ENCODE measurements at regions not wholly inside any gene's neighbourhood (a gene's known extent, or its start where the extent isn't known, plus 50 kb on each side); places are given as distances from the start of the nearest gene placed in this dataset.

DNA sequence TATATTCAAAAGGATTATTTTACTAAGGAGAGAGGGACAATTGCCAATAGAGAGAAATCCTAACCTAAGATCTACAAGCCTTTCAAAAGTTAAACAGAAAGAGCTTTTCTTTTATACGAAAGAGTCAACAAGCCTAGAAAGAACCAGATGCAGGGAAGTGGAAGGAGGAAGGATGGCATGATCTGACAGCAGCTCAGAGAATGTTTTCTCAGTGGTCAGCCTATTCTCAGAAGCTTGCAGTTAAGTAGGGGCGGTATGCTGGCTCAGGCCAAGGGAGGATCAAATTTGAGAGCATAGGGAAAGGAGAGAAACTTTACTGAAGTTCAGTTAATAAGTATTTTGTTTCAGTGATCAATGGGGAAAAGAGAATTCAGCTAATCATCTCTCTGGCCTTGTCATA, 88.0 kb upstream of the FTMT start:
- no TSS peak for BruUV-seq (replicated peaks)
- no peak for ATAC-seq

DNA sequence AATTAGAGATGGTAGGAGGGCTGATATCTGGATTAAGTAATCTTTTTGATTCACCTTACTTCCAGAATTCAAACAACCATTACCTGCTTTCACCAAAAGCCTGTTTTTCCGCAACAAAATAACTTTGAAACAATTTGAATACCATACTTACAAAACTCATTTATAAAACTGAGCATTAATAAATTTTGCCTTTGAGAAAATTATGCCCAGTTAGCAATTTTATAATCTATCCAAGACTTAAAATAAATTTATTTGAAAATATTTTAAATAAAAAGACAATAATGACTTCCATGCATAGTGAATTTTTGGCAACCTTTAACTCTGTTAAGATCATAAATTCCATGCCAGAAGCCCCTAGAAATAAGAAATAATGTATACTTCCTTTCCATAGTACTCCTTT, 71.3 kb upstream of the FTMT start:
- no peaks in the 10 kb centered on the region for H3K9me1 ChIP-seq (ENCODE audit: control insufficient read depth, insufficient read depth, low read length)
- no TSS peak for BruUV-seq (replicated peaks)
- no peak overlapping the region for H3K4me3 ChIP-seq
- H3K9ac ChIP-seq (ENCODE audit: insufficient read depth in 1 of 2, low read depth in 2 of 2, low read length in 2 of 2) = no peak overlapping the region
- no peak for DNase-seq (ENCODE audit: extremely low read depth in 1 of 4, low spot score in 3 of 4)
- no peaks in the 10 kb centered on the region for H3K79me2 ChIP-seq (ENCODE audit: control insufficient read depth, insufficient read depth, low read length)
- no peaks in the 10 kb centered on the region for H3K36me3 ChIP-seq (ENCODE audit: control insufficient read depth, insufficient read depth, low read length)
- intact Hi-C loops (cut with micrococcal nuclease) (no loop called here), in situ Hi-C loops (cut with MboI) (no loop called here)
- ChIA-PET POLR2A (no interaction called here), CTCF (ENCODE audit: low intra/inter-chr PET ratio) (no interaction called here)
- H3K27ac ChIP-seq (ENCODE audit: extremely low read depth, low read depth, low read length) = no peak overlapping the region
- no peaks in the 10 kb centered on the region for H3K4me1 ChIP-seq (replicated peaks in 1 of 2; ENCODE audit: control insufficient read depth in 2 of 2, insufficient read depth in 2 of 2, low read length in 2 of 2)
- H3K9me3 ChIP-seq (replicated peaks; ENCODE audit: control insufficient read depth, insufficient read depth, low read depth, low read length) = no peaks in the 10 kb centered on the region
- ATAC-seq = no peak
- H3K4me2 ChIP-seq (ENCODE audit: insufficient read depth, low read length) = no peak overlapping the region
- WGBS (ENCODE audit: insufficient coverage, low coverage, missing lambda C conversion rate) = 13% methylated on average over 1 of the region's 1 CpG
- H2AFZ ChIP-seq (ENCODE audit: low read depth, low read length) = no peak overlapping the region
- H3K27me3 ChIP-seq (ENCODE audit: control insufficient read depth in 2 of 2, insufficient read depth in 2 of 2, low read length in 2 of 2) = no peaks in the 10 kb centered on the region
- H4K20me1 ChIP-seq (replicated peaks; ENCODE audit: control insufficient read depth, insufficient read depth, low read length) = no peaks in the 10 kb centered on the region
- FAIRE-seq = no peak
- no peak for TF ChIP-seq GATAD2B (IDR thresholded peaks at IDR 0.05; ENCODE audit: borderline replicate concordance)
- TF ChIP-seq, protein P1, sequence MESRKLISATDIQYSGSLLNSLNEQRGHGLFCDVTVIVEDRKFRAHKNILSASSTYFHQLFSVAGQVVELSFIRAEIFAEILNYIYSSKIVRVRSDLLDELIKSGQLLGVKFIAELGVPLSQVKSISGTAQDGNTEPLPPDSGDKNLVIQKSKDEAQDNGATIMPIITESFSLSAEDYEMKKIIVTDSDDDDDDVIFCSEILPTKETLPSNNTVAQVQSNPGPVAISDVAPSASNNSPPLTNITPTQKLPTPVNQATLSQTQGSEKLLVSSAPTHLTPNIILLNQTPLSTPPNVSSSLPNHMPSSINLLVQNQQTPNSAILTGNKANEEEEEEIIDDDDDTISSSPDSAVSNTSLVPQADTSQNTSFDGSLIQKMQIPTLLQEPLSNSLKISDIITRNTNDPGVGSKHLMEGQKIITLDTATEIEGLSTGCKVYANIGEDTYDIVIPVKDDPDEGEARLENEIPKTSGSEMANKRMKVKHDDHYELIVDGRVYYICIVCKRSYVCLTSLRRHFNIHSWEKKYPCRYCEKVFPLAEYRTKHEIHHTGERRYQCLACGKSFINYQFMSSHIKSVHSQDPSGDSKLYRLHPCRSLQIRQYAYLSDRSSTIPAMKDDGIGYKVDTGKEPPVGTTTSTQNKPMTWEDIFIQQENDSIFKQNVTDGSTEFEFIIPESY (CRISPR knock-in tag; IDR thresholded peaks at IDR 0.05) = no peak
- TF ChIP-seq ELF2 (CRISPR knock-in tag; IDR thresholded peaks at IDR 0.05) = no peak
- TF ChIP-seq KDM2B (CRISPR knock-in tag; IDR thresholded peaks at IDR 0.05) = no peak
- TF ChIP-seq ZNF316 (IDR thresholded peaks at IDR 0.05) = peak; percentile 79
- no peak for TF ChIP-seq ATF1 (CRISPR knock-in tag; IDR thresholded peaks at IDR 0.05)
- TF ChIP-seq ATF1 (tag; IDR thresholded peaks at IDR 0.05) = no peak
- TF ChIP-seq HLTF (IDR thresholded peaks at IDR 0.05) = no peak
- TF ChIP-seq NFATC3 (IDR thresholded peaks at IDR 0.05) = no peak
- TF ChIP-seq ZNF146 (CRISPR knock-in tag; IDR thresholded peaks at IDR 0.05; ENCODE audit: unreplicated experiment) = no peak
- TF ChIP-seq BHLHE40 (IDR thresholded peaks at IDR 0.05; ENCODE audit: low read length) = no peak
- no peak for TF ChIP-seq JUND (IDR thresholded peaks at IDR 0.05; ENCODE audit: borderline replicate concordance, low read depth, low read length)
- TF ChIP-seq JUND (tag; IDR thresholded peaks at IDR 0.05; ENCODE audit: borderline replicate concordance, low read depth, low read length) = no peak
- TF ChIP-seq MAFG (tag; conservative IDR thresholded peaks at IDR 0.05) = peak; percentile 41; the same call in 1 of the 2 replicates
- no peak for TF ChIP-seq SIN3B (IDR thresholded peaks at IDR 0.05; ENCODE audit: low read depth)
- peak; percentile 61 for TF ChIP-seq C11orf30 (IDR thresholded peaks at IDR 0.05; ENCODE audit: low read depth)
- no peak for TF ChIP-seq SNRNP70 (optimal IDR thresholded peaks at IDR 0.05; ENCODE audit: low read depth, low read length)

More for the DNA sequence above, 88.0 kb upstream of the FTMT start:
- WGBS (ENCODE audit: insufficient coverage, low coverage, missing lambda C conversion rate) = 25% methylated on average over 2 of the region's 2 CpGs
- Histone ChIP-seq H3K9me3 (replicated peaks; ENCODE audit: control insufficient read depth, insufficient read depth, low read depth, low read length) (no peaks in the 10 kb centered on the region), H3K9ac (ENCODE audit: insufficient read depth in 1 of 2, low read depth in 2 of 2, low read length in 2 of 2) (no peak overlapping the region), H4K20me1 (replicated peaks; ENCODE audit: control insufficient read depth, insufficient read depth, low read length) (no peaks in the 10 kb centered on the region), H3K36me3 (ENCODE audit: control insufficient read depth, insufficient read depth, low read length) (no peaks in the 10 kb centered on the region), H3K79me2 (ENCODE audit: control insufficient read depth, insufficient read depth, low read length) (no peaks in the 10 kb centered on the region), H2AFZ (ENCODE audit: low read depth, low read length) (no peak overlapping the region; the same call in 1 of the 2 replicates), H3K9me1 (ENCODE audit: control insufficient read depth, insufficient read depth, low read length) (no peaks in the 10 kb centered on the region), H3K27ac (ENCODE audit: extremely low read depth, low read depth, low read length) (no peak overlapping the region), H3K4me2 (ENCODE audit: insufficient read depth, low read length) (no peak overlapping the region), H3K4me1 (replicated peaks in 1 of 2; ENCODE audit: control insufficient read depth in 2 of 2, insufficient read depth in 2 of 2, low read length in 2 of 2) (no peaks in the 10 kb centered on the region; a peak in 1 of 5 replicates), H3K4me3 (no peak overlapping the region), H3K27me3 (ENCODE audit: control insufficient read depth in 2 of 2, insufficient read depth in 2 of 2, low read length in 2 of 2) (no peaks in the 10 kb centered on the region)
- FAIRE-seq (peak; percentile 26), DNase-seq (ENCODE audit: extremely low read depth in 1 of 4, low spot score in 3 of 4) (no peak)
- in situ Hi-C loops (cut with MboI) (no loop called here), intact Hi-C loops (cut with micrococcal nuclease) (no loop called here)
- TF ChIP-seq ZNF217 (CRISPR knock-in tag; IDR thresholded peaks at IDR 0.05) (no peak), HDGF (IDR thresholded peaks at IDR 0.05) (no peak)
- TF ChIP-seq, protein P2, sequence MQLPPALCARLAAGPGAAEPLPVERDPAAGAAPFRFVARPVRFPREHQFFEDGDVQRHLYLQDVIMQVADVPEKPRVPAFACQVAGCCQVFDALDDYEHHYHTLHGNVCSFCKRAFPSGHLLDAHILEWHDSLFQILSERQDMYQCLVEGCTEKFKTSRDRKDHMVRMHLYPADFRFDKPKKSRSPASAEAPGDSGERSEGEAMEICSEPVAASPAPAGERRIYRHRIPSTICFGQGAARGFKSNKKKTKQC (CRISPR knock-in tag; IDR thresholded peaks at IDR 0.05) = no peak
- ChIA-PET POLR2A (interaction anchor here (1.5 kb wide), 1 partner anchor 15 kb away, joined by 3 read pairs; no protein-coding TSS in a partner anchor), CTCF (ENCODE audit: low intra/inter-chr PET ratio) (no interaction called here)

Data from K562 (cell line).